Nephron (organoid): ENCODE measurements at regions not wholly inside any gene's neighbourhood (a gene's known extent, or its start where the extent isn't known, plus 50 kb on each side); places are given as distances from the start of the nearest gene placed in this dataset.

ENCODE experiments used
- H3K27ac Mint-ChIP-seq, 3 experiments: 2 replicates each; pipeline ENCODE4 v1.8.0; 2020; ENCODE audit warnings: mixed read lengths in 3 of 3, mild to moderate bottlenecking in 2 of 3, moderate library complexity in 1 of 3
- H3K27me3 Mint-ChIP-seq: 2 replicates; pipeline ENCODE4 v1.8.0; 2021; ENCODE audit warnings: low read depth, mild to moderate bottlenecking, moderate library complexity, mixed read lengths
- H3K36me3 Mint-ChIP-seq: 2 replicates; pipeline ENCODE4 v1.8.0; 2020; ENCODE audit warnings: low read depth, mixed read lengths
- H3K4me1 Mint-ChIP-seq: 2 replicates; pipeline ENCODE4 v1.8.0; 2020; ENCODE audit warnings: mixed read lengths
- H3K4me3 Mint-ChIP-seq, 3 experiments: 2 replicates each; pipeline ENCODE4 v1.8.0; 2020; ENCODE audit warnings: mild to moderate bottlenecking in 3 of 3, mixed read lengths in 3 of 3, moderate library complexity in 2 of 3
- H3K9me3 Mint-ChIP-seq: 2 replicates; pipeline ENCODE4 v1.8.0; 2020; ENCODE audit warnings: mixed read lengths
- TF ChIP-seq, protein P1 (sequence below), 3 experiments: fragments of 200-600 bp; sonication (generic); IDR thresholded peaks; one replicate each; pipeline ENCODE4 v1.5.0; 2021; ENCODE audit warnings: antibody characterized with exemption in 3 of 3; ENCODE audit not compliant: unreplicated experiment in 3 of 3

GRCh38 chr16:87093804-87094555 is 223.2 kb downstream of the C16orf95 start:
- TF ChIP-seq, protein P1, sequence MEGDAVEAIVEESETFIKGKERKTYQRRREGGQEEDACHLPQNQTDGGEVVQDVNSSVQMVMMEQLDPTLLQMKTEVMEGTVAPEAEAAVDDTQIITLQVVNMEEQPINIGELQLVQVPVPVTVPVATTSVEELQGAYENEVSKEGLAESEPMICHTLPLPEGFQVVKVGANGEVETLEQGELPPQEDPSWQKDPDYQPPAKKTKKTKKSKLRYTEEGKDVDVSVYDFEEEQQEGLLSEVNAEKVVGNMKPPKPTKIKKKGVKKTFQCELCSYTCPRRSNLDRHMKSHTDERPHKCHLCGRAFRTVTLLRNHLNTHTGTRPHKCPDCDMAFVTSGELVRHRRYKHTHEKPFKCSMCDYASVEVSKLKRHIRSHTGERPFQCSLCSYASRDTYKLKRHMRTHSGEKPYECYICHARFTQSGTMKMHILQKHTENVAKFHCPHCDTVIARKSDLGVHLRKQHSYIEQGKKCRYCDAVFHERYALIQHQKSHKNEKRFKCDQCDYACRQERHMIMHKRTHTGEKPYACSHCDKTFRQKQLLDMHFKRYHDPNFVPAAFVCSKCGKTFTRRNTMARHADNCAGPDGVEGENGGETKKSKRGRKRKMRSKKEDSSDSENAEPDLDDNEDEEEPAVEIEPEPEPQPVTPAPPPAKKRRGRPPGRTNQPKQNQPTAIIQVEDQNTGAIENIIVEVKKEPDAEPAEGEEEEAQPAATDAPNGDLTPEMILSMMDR (IDR thresholded peaks at IDR 0.05; ENCODE audit: unreplicated experiment in 3 of 3): no peak
- no peaks in the 10 kb centered on the region for H3K36me3 Mint-ChIP-seq
- no peak overlapping the region for H3K4me3 Mint-ChIP-seq
- H3K4me1 Mint-ChIP-seq: peaks cover 39% of the 10 kb centered on the region
- H3K9me3 Mint-ChIP-seq: peaks cover under 1% of the 10 kb centered on the region
- H3K27ac Mint-ChIP-seq: peak overlapping the region; percentile 3 to 21 (median 19)
- peaks cover 44% of the 10 kb centered on the region for H3K27me3 Mint-ChIP-seq

DNA sequence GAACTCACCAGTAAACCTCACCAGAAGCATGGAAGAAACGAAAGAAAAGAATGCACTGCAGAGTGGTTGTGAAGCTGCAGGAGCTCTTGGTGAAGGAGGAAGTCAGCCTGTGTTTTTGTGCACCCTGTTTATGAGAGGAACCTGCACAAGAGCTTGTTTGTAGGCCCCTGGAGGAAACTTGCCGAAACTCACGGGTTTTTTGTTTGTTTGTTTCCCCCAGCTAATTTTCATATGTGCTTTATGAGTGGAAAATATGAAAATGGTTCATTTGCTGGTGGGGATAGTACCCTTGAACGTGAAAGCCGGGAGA is 222.7 kb downstream of the C16orf95 start:
- H3K36me3 Mint-ChIP-seq: no peaks in the 10 kb centered on the region
- H3K9me3 Mint-ChIP-seq: no peaks in the 10 kb centered on the region
- TF ChIP-seq, protein P1 (IDR thresholded peaks at IDR 0.05; ENCODE audit: unreplicated experiment in 3 of 3): no peak
- peaks cover 44% of the 10 kb centered on the region for H3K27me3 Mint-ChIP-seq
- H3K4me3 Mint-ChIP-seq: no peak overlapping the region
- H3K4me1 Mint-ChIP-seq: peaks cover 45% of the 10 kb centered on the region
- H3K27ac Mint-ChIP-seq: peak overlapping the region; percentile 19 to 58 (median 21)

DNA sequence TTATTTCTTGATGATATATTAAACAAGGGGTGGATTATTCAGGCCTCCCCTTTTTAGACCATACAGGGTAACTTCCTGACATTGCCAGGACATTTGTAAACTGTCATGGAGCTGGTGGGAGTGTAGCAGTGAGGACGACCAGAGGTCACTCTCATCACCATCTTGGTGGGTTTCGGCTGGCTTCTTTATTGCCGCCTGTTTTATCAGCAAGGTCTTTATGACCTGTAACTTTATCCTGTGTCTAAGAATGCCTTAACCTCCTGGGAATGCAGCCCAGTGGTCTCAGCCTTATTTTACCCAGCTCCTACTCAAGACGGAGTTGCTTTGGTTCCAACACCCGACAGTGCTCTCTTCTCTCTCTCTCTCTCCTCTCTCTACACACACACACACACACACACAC is 221.9 kb downstream of the C16orf95 start:
- TF ChIP-seq, protein P1 (IDR thresholded peaks at IDR 0.05; ENCODE audit: unreplicated experiment in 3 of 3): no peak
- Mint-ChIP-seq H3K9me3 (no peaks in the 10 kb centered on the region), H3K36me3 (no peaks in the 10 kb centered on the region), H3K4me1 (peaks cover 52% of the 10 kb centered on the region), H3K4me3 (no peak overlapping the region), H3K27me3 (peaks cover 50% of the 10 kb centered on the region), H3K27ac (peak overlapping the region in 2 of 3 experiments; percentile 35 to 39)

GRCh38 chr16:87096746-87097333 is 220.4 kb downstream of the C16orf95 start:
- TF ChIP-seq, protein P1 (IDR thresholded peaks at IDR 0.05; ENCODE audit: unreplicated experiment in 3 of 3): no peak
- H3K4me1 Mint-ChIP-seq: peaks cover 53% of the 10 kb centered on the region
- peaks cover 46% of the 10 kb centered on the region for H3K27me3 Mint-ChIP-seq
- H3K27ac Mint-ChIP-seq: no peak overlapping the region
- no peaks in the 10 kb centered on the region for H3K36me3 Mint-ChIP-seq
- no peak overlapping the region for H3K4me3 Mint-ChIP-seq
- no peaks in the 10 kb centered on the region for H3K9me3 Mint-ChIP-seq

DNA sequence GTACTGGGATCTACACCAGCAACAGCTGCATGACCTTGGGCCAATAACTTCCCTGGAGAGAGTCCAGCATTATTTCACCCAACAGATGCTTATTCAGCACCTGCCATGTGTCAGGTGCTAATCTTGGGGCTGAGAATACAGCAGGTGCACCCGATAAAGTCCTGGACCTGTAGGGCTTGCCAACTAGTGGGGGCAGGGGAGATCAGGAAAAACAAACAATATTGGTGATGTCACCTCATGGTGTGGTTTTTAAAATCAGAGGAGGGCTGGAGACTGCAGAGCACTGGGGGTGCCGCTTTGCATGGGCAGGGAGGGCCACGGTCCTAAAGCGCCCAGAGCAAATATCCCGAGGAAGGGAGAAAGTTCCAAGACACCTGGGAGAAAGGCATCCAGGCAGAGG is 218.8 kb downstream of the C16orf95 start:
- H3K9me3 Mint-ChIP-seq: peaks cover 4% of the 10 kb centered on the region
- H3K36me3 Mint-ChIP-seq: no peaks in the 10 kb centered on the region

More for the DNA sequence above, 218.8 kb downstream of the C16orf95 start:
- H3K27ac Mint-ChIP-seq: peak overlapping the region in 1 of 3 experiments; percentile 38
- H3K4me1 Mint-ChIP-seq: peaks cover 53% of the 10 kb centered on the region
- peaks cover 47% of the 10 kb centered on the region for H3K27me3 Mint-ChIP-seq
- TF ChIP-seq, protein P1 (IDR thresholded peaks at IDR 0.05; ENCODE audit: unreplicated experiment in 3 of 3): no peak
- H3K4me3 Mint-ChIP-seq: no peak overlapping the region
